ENCODE measurements at regions not wholly inside any gene's neighbourhood (a gene's known extent, or its start where the extent isn't known, plus 50 kb on each side); places are given as distances from the start of the nearest gene placed in this dataset.

- no peak for ATAC-seq (replicated peaks)
- H3K4me3 Mint-ChIP-seq: no peak overlapping the region
- no peaks in the 10 kb centered on the region for H3K36me3 Mint-ChIP-seq
- H3K9me3 Mint-ChIP-seq: no peaks in the 10 kb centered on the region
- H3K27ac Mint-ChIP-seq: no peak overlapping the region
- no peak for DNase-seq
- no peaks in the 10 kb centered on the region for H3K4me1 Mint-ChIP-seq
- H3K27me3 Mint-ChIP-seq: no peaks in the 10 kb centered on the region
Observed at GRCh38 chr12:107467716-107468115, 217.9 kb upstream of the PWP1 start.

- H3K36me3 Mint-ChIP-seq: no peaks in the 10 kb centered on the region
- H3K9me3 Mint-ChIP-seq: no peaks in the 10 kb centered on the region
- no peaks in the 10 kb centered on the region for H3K27me3 Mint-ChIP-seq
- DNase-seq (no peak), ATAC-seq (replicated peaks) (no peak)
- no peak overlapping the region for H3K27ac Mint-ChIP-seq
- no peaks in the 10 kb centered on the region for H3K4me1 Mint-ChIP-seq
- no peak overlapping the region for H3K4me3 Mint-ChIP-seq
Observed at GRCh38 chr12:107468182-107468581, 217.4 kb upstream of the PWP1 start.

GRCh38 chr12:107469011-107469410 lies 216.6 kb upstream of the PWP1 start:
- ATAC-seq (replicated peaks) (no peak), DNase-seq (no peak)
- Mint-ChIP-seq H3K27ac (no peak overlapping the region), H3K4me1 (no peaks in the 10 kb centered on the region), H3K36me3 (no peaks in the 10 kb centered on the region), H3K9me3 (no peaks in the 10 kb centered on the region), H3K27me3 (no peaks in the 10 kb centered on the region), H3K4me3 (no peak overlapping the region)

- Mint-ChIP-seq H3K4me1 (peaks cover 0 to 7% of the 10 kb centered on the region in 2 donors), H3K27ac (no peak overlapping the region), H3K36me3 (no peaks in the 10 kb centered on the region), H3K27me3 (no peaks in the 10 kb centered on the region), H3K4me3 (no peak overlapping the region), H3K9me3 (no peaks in the 10 kb centered on the region)
- DNase-seq (no peak), ATAC-seq (replicated peaks) (no peak)
Observed at GRCh38 chr12:107470645-107471044, 215.0 kb upstream of the PWP1 start.

- peaks cover 0 to 7% of the 10 kb centered on the region in 2 donors for H3K4me1 Mint-ChIP-seq
- H3K4me3 Mint-ChIP-seq: no peak overlapping the region
- no peak for ATAC-seq (replicated peaks)
- no peak overlapping the region for H3K27ac Mint-ChIP-seq
- H3K36me3 Mint-ChIP-seq: no peaks in the 10 kb centered on the region
- no peaks in the 10 kb centered on the region for H3K27me3 Mint-ChIP-seq
- no peak for DNase-seq
- H3K9me3 Mint-ChIP-seq: no peaks in the 10 kb centered on the region
Observed at GRCh38 chr12:107472308-107472707, 213.3 kb upstream of the PWP1 start.

- ATAC-seq (replicated peaks) (no peak), DNase-seq (no peak)
- Mint-ChIP-seq H3K4me1 (peaks cover 0 to 7% of the 10 kb centered on the region in 2 donors), H3K27me3 (no peaks in the 10 kb centered on the region), H3K4me3 (no peak overlapping the region), H3K36me3 (no peaks in the 10 kb centered on the region), H3K27ac (no peak overlapping the region), H3K9me3 (no peaks in the 10 kb centered on the region)
Observed at GRCh38 chr12:107474099-107474498, 211.5 kb upstream of the PWP1 start.

GRCh38 chr12:107474639-107475539 lies 210.7 kb upstream of the PWP1 start:
- peaks cover 0 to 7% of the 10 kb centered on the region in 2 donors for H3K4me1 Mint-ChIP-seq
- H3K36me3 Mint-ChIP-seq: no peaks in the 10 kb centered on the region
- ATAC-seq (replicated peaks): peak; percentile 33 to 68
- H3K27ac Mint-ChIP-seq: no peak overlapping the region
- H3K9me3 Mint-ChIP-seq: no peaks in the 10 kb centered on the region
- DNase-seq: no peak
- no peaks in the 10 kb centered on the region for H3K27me3 Mint-ChIP-seq
- no peak overlapping the region for H3K4me3 Mint-ChIP-seq

- Mint-ChIP-seq H3K4me3 (no peak overlapping the region), H3K4me1 (peaks cover 0 to 7% of the 10 kb centered on the region in 2 donors), H3K27me3 (no peaks in the 10 kb centered on the region), H3K36me3 (no peaks in the 10 kb centered on the region), H3K27ac (no peak overlapping the region), H3K9me3 (no peaks in the 10 kb centered on the region)
- peak in 1 of 2 donors; percentile 38 for ATAC-seq (replicated peaks)
- DNase-seq: no peak
Observed at GRCh38 chr12:107475900-107476299, 209.7 kb upstream of the PWP1 start.

GRCh38 chr12:107477018-107477417 lies 208.6 kb upstream of the PWP1 start:
- H3K4me1 Mint-ChIP-seq: peaks cover 0 to 7% of the 10 kb centered on the region in 2 donors
- DNase-seq: no peak
- ATAC-seq (replicated peaks): no peak
- no peak overlapping the region for H3K27ac Mint-ChIP-seq
- no peaks in the 10 kb centered on the region for H3K36me3 Mint-ChIP-seq
- H3K9me3 Mint-ChIP-seq: no peaks in the 10 kb centered on the region
- H3K4me3 Mint-ChIP-seq: no peak overlapping the region
- H3K27me3 Mint-ChIP-seq: no peaks in the 10 kb centered on the region

GRCh38 chr12:107477947-107478610 lies 207.5 kb upstream of the PWP1 start:
- Mint-ChIP-seq H3K27me3 (no peaks in the 10 kb centered on the region), H3K4me1 (peaks cover 0 to 7% of the 10 kb centered on the region in 2 donors), H3K27ac (no peak overlapping the region), H3K4me3 (no peak overlapping the region), H3K36me3 (no peaks in the 10 kb centered on the region), H3K9me3 (no peaks in the 10 kb centered on the region)
- DNase-seq (no peak), ATAC-seq (replicated peaks) (no peak)

GRCh38 chr12:107478881-107479280 lies 206.7 kb upstream of the PWP1 start:
- Mint-ChIP-seq H3K9me3 (no peaks in the 10 kb centered on the region), H3K4me1 (peaks cover 0 to 7% of the 10 kb centered on the region in 2 donors), H3K27me3 (peaks cover 0 to under 1% of the 10 kb centered on the region in 2 donors), H3K27ac (no peak overlapping the region), H3K4me3 (no peak overlapping the region), H3K36me3 (no peaks in the 10 kb centered on the region)
- DNase-seq: no peak
- ATAC-seq (replicated peaks): no peak

GRCh38 chr12:107480836-107481608 lies 204.6 kb upstream of the PWP1 start:
- no peaks in the 10 kb centered on the region for H3K36me3 Mint-ChIP-seq
- H3K4me3 Mint-ChIP-seq: no peak overlapping the region
- H3K27me3 Mint-ChIP-seq: peaks cover 0 to 9% of the 10 kb centered on the region in 2 donors
- no peak overlapping the region for H3K27ac Mint-ChIP-seq
- peaks cover 0 to 4% of the 10 kb centered on the region in 2 donors for H3K4me1 Mint-ChIP-seq
- no peaks in the 10 kb centered on the region for H3K9me3 Mint-ChIP-seq
- ATAC-seq (replicated peaks) (no peak), DNase-seq (no peak)

GRCh38 chr12:107484230-107484629 lies 201.4 kb upstream of the PWP1 start:
- DNase-seq: no peak
- Mint-ChIP-seq H3K36me3 (no peaks in the 10 kb centered on the region), H3K4me3 (no peak overlapping the region), H3K27ac (no peak overlapping the region), H3K4me1 (peaks cover 5 to 16% of the 10 kb centered on the region in 2 donors), H3K27me3 (peaks cover 0 to 9% of the 10 kb centered on the region in 2 donors), H3K9me3 (no peaks in the 10 kb centered on the region)
- no peak for ATAC-seq (replicated peaks)

- Mint-ChIP-seq H3K36me3 (no peaks in the 10 kb centered on the region), H3K27ac (no peak overlapping the region), H3K4me1 (peaks cover 8 to 18% of the 10 kb centered on the region in 2 donors), H3K27me3 (peaks cover 0 to 9% of the 10 kb centered on the region in 2 donors), H3K9me3 (no peaks in the 10 kb centered on the region), H3K4me3 (no peak overlapping the region)
- no peak for ATAC-seq (replicated peaks)
- DNase-seq: no peak
Observed at GRCh38 chr12:107484941-107485340, 200.7 kb upstream of the PWP1 start.

Measured in stimulated activated naive B cell treated with anti-CD40 and anti-IgM and Interleukin-4, amounts not matched to agents 10 μg/mL and 1 μg/mL and 100 μg/mL, for 72 hours (primary cell).